Lower leg skin (tissue), 4 donors: ENCODE measurements at regions not wholly inside any gene's neighbourhood (a gene's known extent, or its start where the extent isn't known, plus 50 kb on each side); places are given as distances from the start of the nearest gene placed in this dataset.

ENCODE experiments used
- DNase-seq, 2 donors: peaks; one replicate each; pipeline ENCODE4 v3.0.0-alpha.2; 2019; ENCODE audit warnings: low spot score in 2 of 2
- H3K4me3 ChIP-seq: fragments of 200-600 bp; sonication (generic); 2 replicates; pipeline ENCODE4 v1.5.1; 2017; ENCODE audit warnings: mild to moderate bottlenecking, low read depth; ENCODE audit not compliant: poor library complexity, severe bottlenecking
- POLR2A ChIP-seq, 2 donors: fragments of 450-650 bp; IDR thresholded peaks; one replicate each; pipeline ENCODE4 v1.6.1; 2016 to 2017; ENCODE audit warnings: antibody characterized with exemption in 2 of 2, mild to moderate bottlenecking in 1 of 2, moderate library complexity in 1 of 2
- WGBS, 2 donors: methylation state at CpG; one replicate each; pipeline ENCODE4 v1.1.5; 2018; 5-methylcytosine and 5-hydroxymethylcytosine counted together
- intact Hi-C: fragments of 100-400 bp; cut with DNase I; formaldehyde crosslinking; loops from one replicate; pipeline ENCODE4 v1.15.0; 2023; ENCODE audit warnings: low total_unique reads
- TF ChIP-seq, protein P1 (sequence below), 3 donors: fragments of 450-650 bp; IDR thresholded peaks; one replicate each; pipeline ENCODE4 v1.5.1; 2016; ENCODE audit warnings: antibody characterized with exemption in 3 of 3, mild to moderate bottlenecking in 3 of 3, moderate library complexity in 2 of 3

DNA sequence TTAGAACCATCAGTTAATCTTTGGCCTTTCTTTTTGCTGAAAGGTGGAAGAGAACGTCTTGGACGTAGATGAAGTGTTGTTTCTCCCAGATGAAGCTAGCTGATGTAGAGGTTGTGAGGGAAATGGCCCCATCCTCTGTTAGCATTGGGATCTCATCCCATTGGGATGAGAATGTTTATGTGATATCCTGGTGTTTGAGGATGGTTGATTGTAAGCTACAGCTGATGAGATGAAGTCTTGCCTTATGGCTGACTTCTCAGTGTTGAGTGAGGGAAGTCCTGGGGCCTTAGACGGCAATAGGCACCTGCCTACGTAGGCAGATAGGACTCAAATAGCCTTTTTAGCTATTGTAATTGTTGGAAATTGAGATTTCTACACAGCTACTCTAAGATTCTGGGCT, 211.3 kb downstream of the MYCN start:
- intact Hi-C loops = no loop called here
- TF ChIP-seq POLR2A (IDR thresholded peaks at IDR 0.05) = no peak
- TF ChIP-seq, protein P1, sequence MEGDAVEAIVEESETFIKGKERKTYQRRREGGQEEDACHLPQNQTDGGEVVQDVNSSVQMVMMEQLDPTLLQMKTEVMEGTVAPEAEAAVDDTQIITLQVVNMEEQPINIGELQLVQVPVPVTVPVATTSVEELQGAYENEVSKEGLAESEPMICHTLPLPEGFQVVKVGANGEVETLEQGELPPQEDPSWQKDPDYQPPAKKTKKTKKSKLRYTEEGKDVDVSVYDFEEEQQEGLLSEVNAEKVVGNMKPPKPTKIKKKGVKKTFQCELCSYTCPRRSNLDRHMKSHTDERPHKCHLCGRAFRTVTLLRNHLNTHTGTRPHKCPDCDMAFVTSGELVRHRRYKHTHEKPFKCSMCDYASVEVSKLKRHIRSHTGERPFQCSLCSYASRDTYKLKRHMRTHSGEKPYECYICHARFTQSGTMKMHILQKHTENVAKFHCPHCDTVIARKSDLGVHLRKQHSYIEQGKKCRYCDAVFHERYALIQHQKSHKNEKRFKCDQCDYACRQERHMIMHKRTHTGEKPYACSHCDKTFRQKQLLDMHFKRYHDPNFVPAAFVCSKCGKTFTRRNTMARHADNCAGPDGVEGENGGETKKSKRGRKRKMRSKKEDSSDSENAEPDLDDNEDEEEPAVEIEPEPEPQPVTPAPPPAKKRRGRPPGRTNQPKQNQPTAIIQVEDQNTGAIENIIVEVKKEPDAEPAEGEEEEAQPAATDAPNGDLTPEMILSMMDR (IDR thresholded peaks at IDR 0.05) = no peak
- DNase-seq = peak in 1 of 2 donors; percentile 20
- no peak overlapping the region for H3K4me3 ChIP-seq
- 81 to 95% methylated on average over 4 of the region's 4 CpGs for WGBS, 2 donors

DNA sequence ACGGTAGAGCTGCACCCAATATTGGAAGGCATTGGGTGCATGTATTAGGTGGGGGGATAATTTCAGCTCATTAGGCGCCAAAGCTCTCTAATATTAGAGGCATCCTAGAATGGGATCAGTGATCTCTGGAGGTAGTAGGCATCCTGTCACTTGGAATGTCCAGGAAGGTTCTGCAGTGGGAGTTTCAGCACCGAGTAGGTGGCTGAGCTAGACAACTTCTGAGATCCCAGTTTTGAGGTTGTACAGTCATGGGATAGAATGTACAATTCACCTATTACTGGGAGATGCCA, 210.9 kb downstream of the MYCN start:
- DNase-seq = peak in 1 of 2 donors; percentile 17
- 96% methylated on average over 3 of the region's 3 CpGs for WGBS, 2 donors
- TF ChIP-seq POLR2A (IDR thresholded peaks at IDR 0.05) = no peak
- TF ChIP-seq, protein P1 (IDR thresholded peaks at IDR 0.05) = no peak
- no peak overlapping the region for H3K4me3 ChIP-seq
- intact Hi-C loops = no loop called here

DNA sequence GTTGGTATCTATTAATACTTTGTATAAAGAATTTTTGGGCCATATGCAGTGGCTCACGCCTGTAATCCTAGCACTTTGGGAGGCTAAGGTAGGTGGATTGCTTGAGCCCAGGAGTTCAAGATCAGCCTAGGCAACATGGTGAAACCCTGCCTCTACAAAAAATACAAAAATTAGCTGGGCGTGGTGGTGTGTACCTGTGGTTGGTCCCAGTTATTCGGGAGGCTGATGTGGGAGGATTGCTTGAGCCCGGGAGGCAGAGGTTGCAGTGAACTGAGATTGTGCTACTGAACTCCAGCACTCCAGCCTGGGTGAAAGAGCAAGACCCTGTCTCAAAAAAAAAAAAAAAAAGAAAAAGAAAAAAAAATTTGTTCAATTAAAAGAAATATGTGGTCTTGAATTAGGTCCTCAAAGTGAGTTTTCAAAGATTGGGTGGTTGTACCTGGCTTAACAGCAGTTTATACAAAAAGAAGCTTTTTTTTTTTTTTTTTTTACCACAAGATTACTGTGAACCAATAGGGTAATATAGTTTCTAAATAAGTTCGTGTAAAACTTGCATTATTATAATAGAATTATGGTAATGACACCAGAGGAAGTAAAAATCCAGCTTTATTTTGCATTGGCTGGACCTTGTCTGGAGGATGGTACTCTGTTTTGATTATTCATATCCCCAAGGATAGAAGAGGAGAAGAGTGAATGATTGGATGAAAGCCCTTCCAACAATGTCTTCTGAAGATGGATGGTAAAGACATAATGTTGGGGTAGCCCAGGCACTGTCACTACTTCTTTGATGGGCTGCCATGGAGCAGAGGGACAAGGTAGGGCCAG, 210.3 kb downstream of the MYCN start:
- DNase-seq = peak in 1 of 2 donors; percentile 15
- no peak for TF ChIP-seq POLR2A (IDR thresholded peaks at IDR 0.05)
- TF ChIP-seq, protein P1 (IDR thresholded peaks at IDR 0.05) = no peak
- intact Hi-C loops = no loop called here
- 90 to 95% methylated on average over 5 of the region's 5 CpGs for WGBS, 2 donors
- no peak overlapping the region for H3K4me3 ChIP-seq

DNA sequence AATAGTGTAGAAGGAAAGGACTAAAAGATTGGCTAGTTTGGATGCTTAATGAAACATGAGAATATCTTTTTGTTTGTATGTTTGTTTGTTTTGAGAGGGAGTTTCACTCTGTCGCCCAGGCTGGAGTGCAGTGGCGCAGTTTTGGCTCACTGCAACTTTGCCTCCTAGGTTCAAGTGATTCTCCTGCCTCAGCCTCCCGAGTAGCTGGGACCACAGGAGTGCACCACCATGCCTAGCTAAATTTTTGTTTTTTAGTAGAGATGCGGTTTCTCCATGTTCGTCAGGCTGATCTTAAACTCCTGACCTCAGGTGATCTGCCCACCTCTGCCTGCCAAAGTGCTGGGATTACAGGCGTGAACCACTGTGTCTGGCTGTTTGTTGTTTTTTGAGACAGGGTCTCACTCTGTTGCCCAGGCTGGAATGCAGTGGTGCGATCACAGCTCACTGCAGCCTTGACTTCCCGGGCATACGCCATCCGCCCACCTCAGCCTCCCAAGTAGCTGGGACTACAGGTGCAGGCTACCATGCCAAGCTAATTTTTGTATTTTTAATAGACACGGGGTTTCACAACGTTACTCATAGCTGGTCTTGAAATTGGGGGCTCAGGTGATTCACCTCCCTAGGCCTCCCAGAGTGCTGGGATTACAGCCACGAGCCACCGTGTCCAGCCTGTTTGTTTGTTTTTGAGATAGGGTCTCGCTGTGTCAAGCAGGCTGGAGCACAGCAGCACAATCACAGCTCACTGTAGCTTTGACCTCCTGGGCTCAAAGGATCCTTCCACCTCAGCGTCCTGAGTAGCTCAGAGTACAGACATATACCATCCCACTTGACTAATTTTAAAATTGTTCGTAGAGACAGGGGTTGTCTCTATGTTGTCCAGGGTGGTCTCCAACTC, 209.2 kb downstream of the MYCN start:
- intact Hi-C loops = no loop called here
- no peak overlapping the region for H3K4me3 ChIP-seq
- TF ChIP-seq, protein P1 (IDR thresholded peaks at IDR 0.05) = no peak
- no peak for TF ChIP-seq POLR2A (IDR thresholded peaks at IDR 0.05)
- WGBS, 2 donors = 83% methylated on average over 17 of the region's 17 CpGs
- DNase-seq = peak in 1 of 2 donors; percentile 45

DNA sequence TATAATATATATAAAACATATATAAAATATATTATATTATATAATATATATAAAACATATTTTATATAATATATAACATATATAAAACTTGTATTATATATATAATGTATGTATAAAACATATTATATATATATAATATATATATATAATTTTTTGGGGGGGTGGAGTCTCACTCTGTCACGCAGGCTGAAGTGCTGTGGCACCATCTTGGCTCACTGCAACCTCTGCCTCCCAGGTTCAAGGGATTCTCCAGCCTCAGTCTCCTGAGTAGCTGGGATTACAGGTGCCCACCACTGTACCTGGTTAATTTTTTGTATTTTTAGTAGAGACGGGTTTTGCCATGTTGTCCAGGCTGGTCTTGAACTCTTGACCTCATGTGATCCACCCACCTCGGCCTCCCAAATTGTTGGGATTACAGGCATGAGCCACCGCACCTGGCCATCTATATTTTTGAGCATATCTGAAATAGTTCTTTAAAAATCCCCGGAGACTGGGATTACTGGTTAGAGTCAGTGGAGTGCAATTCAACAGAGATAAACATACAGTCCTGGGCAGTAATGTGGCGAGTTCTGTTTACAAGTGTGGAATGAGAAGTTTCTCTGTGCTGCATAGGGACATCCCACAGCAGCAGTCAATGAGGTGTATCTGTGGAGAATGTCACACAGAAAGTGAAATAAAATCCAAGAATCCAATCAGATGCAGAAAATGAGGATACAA, 208.4 kb downstream of the MYCN start:
- TF ChIP-seq, protein P1 (IDR thresholded peaks at IDR 0.05) = no peak
- no peak for TF ChIP-seq POLR2A (IDR thresholded peaks at IDR 0.05)
- DNase-seq = peak in 1 of 2 donors; percentile 14
- intact Hi-C loops = no loop called here
- WGBS, 2 donors = 85 to 87% methylated on average over 6 of the region's 6 CpGs
- H3K4me3 ChIP-seq = no peak overlapping the region
